SK-N-SH treated with all-trans-retinoic acid at 6 μM for 48 hours (cell line): ENCODE measurements at regions not wholly inside any gene's neighbourhood (a gene's known extent, or its start where the extent isn't known, plus 50 kb on each side); places are given as distances from the start of the nearest gene placed in this dataset.

ENCODE experiments used
- ATAC-seq: fragments of 200-7000 bp; cut with Tn5 transposase; 3 replicates; pipeline ENCODE4 v1.9.1; 2020; ENCODE audit warnings: mild to moderate bottlenecking, moderate library complexity
- ARNTL ChIP-seq: fragments of 450-650 bp; formaldehyde crosslinking; IDR thresholded peaks from 2 replicates; pipeline ENCODE4 v1.5.0; 2020; ENCODE audit warnings: low read depth, mild to moderate bottlenecking, moderate library complexity, borderline replicate concordance
- BACH2 ChIP-seq: fragments of 250-450 bp; sonication (Bioruptor Pico); IDR thresholded peaks from 2 replicates; pipeline ENCODE4 v1.9.0; 2021; ENCODE audit warnings: mild to moderate bottlenecking, borderline replicate concordance
- CREB5 ChIP-seq: fragments of 250-450 bp; sonication (Bioruptor Pico); IDR thresholded peaks from 2 replicates; pipeline ENCODE4 v1.5.1; 2020; ENCODE audit warnings: low read depth, mild to moderate bottlenecking, moderate library complexity
- CSDC2 ChIP-seq: fragments of 250-450 bp; sonication (Bioruptor Pico); IDR thresholded peaks from 2 replicates; pipeline ENCODE4 v1.5.0; 2020; ENCODE audit warnings: mild to moderate bottlenecking, moderate library complexity
- CSRNP3 ChIP-seq: fragments of 250-450 bp; sonication (Bioruptor Pico); IDR thresholded peaks from 2 replicates; pipeline ENCODE4 v1.5.1; 2021; ENCODE audit warnings: mild to moderate bottlenecking, moderate library complexity
- ESRRG ChIP-seq: fragments of 250-450 bp; sonication (Bioruptor Pico); IDR thresholded peaks from 2 replicates; pipeline ENCODE4 v1.6.1; 2021; ENCODE audit warnings: mild to moderate bottlenecking
- GLIS3 ChIP-seq: fragments of 250-450 bp; sonication (Bioruptor Pico); IDR thresholded peaks from 2 replicates; pipeline ENCODE4 v1.5.0; 2020; ENCODE audit warnings: mild to moderate bottlenecking, moderate library complexity
- ISL1 ChIP-seq: fragments of 250-450 bp; sonication (Bioruptor Pico); IDR thresholded peaks from 2 replicates; pipeline ENCODE4 v2.1.2; 2022; ENCODE audit warnings: mild to moderate bottlenecking, moderate library complexity
- OSR1 ChIP-seq: fragments of 250-450 bp; sonication (Bioruptor Pico); IDR thresholded peaks from 2 replicates; pipeline ENCODE4 v1.8.0; 2022; ENCODE audit warnings: moderate library complexity, mild to moderate bottlenecking, inconsistent platforms
- PATZ1 ChIP-seq: fragments of 250-450 bp; sonication (Bioruptor Pico); IDR thresholded peaks from 2 replicates; pipeline ENCODE4 v1.8.0; 2020; ENCODE audit warnings: mild to moderate bottlenecking, moderate library complexity, borderline replicate concordance
- POU6F1 ChIP-seq: fragments of 250-450 bp; sonication (Bioruptor Pico); IDR thresholded peaks from 2 replicates; pipeline ENCODE4 v1.8.0; 2021; ENCODE audit warnings: low read depth, mild to moderate bottlenecking, moderate library complexity, borderline replicate concordance
- PPARA ChIP-seq: fragments of 250-450 bp; sonication (Bioruptor Pico); IDR thresholded peaks from 2 replicates; pipeline ENCODE4 v1.5.0; 2020; ENCODE audit warnings: mild to moderate bottlenecking, borderline replicate concordance
- RARB ChIP-seq: fragments of 250-450 bp; sonication (Bioruptor Pico); IDR thresholded peaks from 2 replicates; pipeline ENCODE4 v1.8.0; 2021; ENCODE audit warnings: mild to moderate bottlenecking, moderate library complexity
- SNAI2 ChIP-seq: fragments of 250-450 bp; sonication (Bioruptor Pico); IDR thresholded peaks from 2 replicates; pipeline ENCODE4 v1.5.0; 2020; ENCODE audit warnings: mild to moderate bottlenecking, moderate library complexity
- TCF4 ChIP-seq: fragments of 250-450 bp; sonication (Bioruptor Pico); IDR thresholded peaks from 2 replicates; pipeline ENCODE4 v1.8.0; 2021; ENCODE audit warnings: mild to moderate bottlenecking, moderate library complexity, borderline replicate concordance
- TOX ChIP-seq: fragments of 250-450 bp; sonication (Bioruptor Pico); IDR thresholded peaks from 2 replicates; pipeline ENCODE4 v1.8.0; 2021; ENCODE audit warnings: mild to moderate bottlenecking, moderate library complexity, borderline replicate concordance
- TSHZ2 ChIP-seq: fragments of 250-450 bp; sonication (Bioruptor Pico); IDR thresholded peaks from 2 replicates; pipeline ENCODE4 v1.5.0; 2020; ENCODE audit warnings: mild to moderate bottlenecking, moderate library complexity
- ZC3H10 ChIP-seq: fragments of 250-450 bp; sonication (Bioruptor Pico); IDR thresholded peaks from 2 replicates; pipeline ENCODE4 v1.5.1; 2021; ENCODE audit warnings: mild to moderate bottlenecking, moderate library complexity
- ZFP3 ChIP-seq: fragments of 250-450 bp; sonication (Bioruptor Pico); IDR thresholded peaks from 2 replicates; pipeline ENCODE4 v1.5.0; 2020; ENCODE audit warnings: mild to moderate bottlenecking, moderate library complexity
- ZNF565 ChIP-seq: fragments of 450-650 bp; formaldehyde crosslinking; conservative IDR thresholded peaks from 2 replicates; pipeline ENCODE4 v1.5.0; 2020; ENCODE audit warnings: low read depth, mild to moderate bottlenecking, moderate library complexity
- ZNF70 ChIP-seq: fragments of 450-650 bp; formaldehyde crosslinking; IDR thresholded peaks from 2 replicates; pipeline ENCODE4 v1.5.0; 2020; ENCODE audit warnings: mild to moderate bottlenecking, moderate library complexity
- ZNF8 ChIP-seq: fragments of 450-650 bp; formaldehyde crosslinking; IDR thresholded peaks from 2 replicates; pipeline ENCODE4 v1.5.0; 2020; ENCODE audit warnings: mild to moderate bottlenecking, moderate library complexity

GRCh38 chr13:83798731-83799130, 83.5 kb downstream of the SLITRK1 start:
- TF ChIP-seq ZNF565 (CRISPR knock-in tag) (no peak), ZFP3 (CRISPR knock-in tag) (no peak), PATZ1 (CRISPR knock-in tag) (no peak), ARNTL (no peak), TOX (CRISPR knock-in tag) (no peak), BACH2 (no peak), ESRRG (CRISPR knock-in tag) (no peak), ZNF70 (no peak), ZC3H10 (no peak), ISL1 (CRISPR knock-in tag) (no peak), TSHZ2 (no peak), TCF4 (CRISPR knock-in tag) (no peak)
- ATAC-seq, result no peak

GRCh38 chr13:83796364-83796763, 85.9 kb downstream of the SLITRK1 start:
- ATAC-seq, result no peak
- TF ChIP-seq CREB5 (CRISPR knock-in tag), result no peak
- TF ChIP-seq CSRNP3 (CRISPR knock-in tag), result no peak

GRCh38 chr13:83794583-83794982, 87.7 kb downstream of the SLITRK1 start:
- no peak for ATAC-seq
- TF ChIP-seq ZFP3 (CRISPR knock-in tag), result no peak
- no peak for TF ChIP-seq ISL1 (CRISPR knock-in tag)
- no peak for TF ChIP-seq RARB
- TF ChIP-seq PPARA (CRISPR knock-in tag), result no peak
- no peak for TF ChIP-seq ARNTL
- TF ChIP-seq CREB5 (CRISPR knock-in tag), result no peak
- no peak for TF ChIP-seq TOX (CRISPR knock-in tag)
- TF ChIP-seq GLIS3, result no peak
- no peak for TF ChIP-seq CSDC2 (CRISPR knock-in tag)
- TF ChIP-seq BACH2, result no peak
- no peak for TF ChIP-seq SNAI2
- TF ChIP-seq OSR1 (CRISPR knock-in tag), result no peak
- no peak for TF ChIP-seq POU6F1 (CRISPR knock-in tag)
- TF ChIP-seq TCF4 (CRISPR knock-in tag), result no peak
- TF ChIP-seq ZNF8 (CRISPR knock-in tag), result no peak
